Activated naive CD4-positive, alpha-beta T cell treated with anti-CD3 and anti-CD28 coated beads, Interleukin-2, amount 10 ng/mL, durations not matched to agents 7 days and 5 days (primary cell): ENCODE measurements at regions not wholly inside any gene's neighbourhood (a gene's known extent, or its start where the extent isn't known, plus 50 kb on each side); places are given as distances from the start of the nearest gene placed in this dataset.

ENCODE experiments used
- CTCF ChIA-PET: fragments of 350-600 bp; sonication (Branson Sonifier 250); formaldehyde crosslinking; loops from one replicate; lab custom pipeline; 2021; ENCODE audit warnings: antibody characterized with exemption; lab: Charles Lee
- DNase-seq: peaks from one replicate; pipeline ENCODE4 v3.0.0-alpha.2; 2020
- H3K27ac Mint-ChIP-seq: one replicate; pipeline ENCODE4 v1.8.0; 2021; ENCODE audit warnings: mild to moderate bottlenecking, moderate library complexity, mixed read lengths
- H3K27me3 Mint-ChIP-seq: one replicate; pipeline ENCODE4 v1.8.0; 2021; ENCODE audit warnings: mild to moderate bottlenecking, mixed read lengths
- H3K36me3 Mint-ChIP-seq: one replicate; pipeline ENCODE4 v1.8.0; 2021; ENCODE audit warnings: mixed read lengths
- H3K4me1 Mint-ChIP-seq: one replicate; pipeline ENCODE4 v1.8.0; 2021; ENCODE audit warnings: mixed read lengths
- H3K4me3 Mint-ChIP-seq: one replicate; pipeline ENCODE4 v1.8.0; 2021; ENCODE audit warnings: mild to moderate bottlenecking, moderate library complexity, mixed read lengths
- H3K9me3 Mint-ChIP-seq: one replicate; pipeline ENCODE4 v1.8.0; 2021; ENCODE audit warnings: mixed read lengths

DNA sequence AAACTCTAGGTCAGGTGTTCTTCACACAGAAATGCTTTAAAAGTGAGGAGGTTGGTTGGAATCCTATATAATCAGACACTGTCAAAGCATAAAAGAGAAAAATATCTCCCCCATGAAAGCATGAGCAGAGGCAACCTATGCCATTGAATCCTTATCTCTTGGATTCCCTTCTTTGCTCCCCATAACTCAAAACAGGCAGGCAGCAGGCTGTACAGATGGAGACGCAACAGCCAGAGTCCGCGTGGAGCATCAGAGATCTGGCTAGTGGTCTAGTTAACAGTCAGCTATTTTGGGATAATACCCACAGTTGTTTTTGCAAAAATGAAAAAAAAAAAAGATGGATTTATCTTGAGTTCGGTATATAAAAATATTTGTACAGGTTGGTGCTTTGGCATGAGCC, 490.0 kb upstream of the TENM3 start:
- Mint-ChIP-seq H3K27me3 (no peaks in the 10 kb centered on the region), H3K36me3 (no peaks in the 10 kb centered on the region), H3K9me3 (peaks cover 5% of the 10 kb centered on the region), H3K27ac (no peak overlapping the region), H3K4me1 (no peaks in the 10 kb centered on the region), H3K4me3 (no peak overlapping the region)
- CTCF ChIA-PET = no interaction called here
- DNase-seq = no peak

- no peak for DNase-seq
- Mint-ChIP-seq H3K27me3 (no peaks in the 10 kb centered on the region), H3K27ac (no peak overlapping the region), H3K9me3 (peaks cover 5% of the 10 kb centered on the region), H3K4me1 (no peaks in the 10 kb centered on the region), H3K4me3 (no peak overlapping the region), H3K36me3 (no peaks in the 10 kb centered on the region)
- CTCF ChIA-PET = no interaction called here
Observed at GRCh38 chr4:181755846-181756245, 487.4 kb upstream of the TENM3 start.

GRCh38 chr4:181756451-181757095, 486.6 kb upstream of the TENM3 start:
- DNase-seq = no peak
- H3K27ac Mint-ChIP-seq = no peak overlapping the region
- H3K4me1 Mint-ChIP-seq = no peaks in the 10 kb centered on the region
- no peak overlapping the region for H3K4me3 Mint-ChIP-seq
- H3K27me3 Mint-ChIP-seq = no peaks in the 10 kb centered on the region
- CTCF ChIA-PET = no interaction called here
- peaks cover 2% of the 10 kb centered on the region for H3K9me3 Mint-ChIP-seq
- H3K36me3 Mint-ChIP-seq = no peaks in the 10 kb centered on the region

DNA sequence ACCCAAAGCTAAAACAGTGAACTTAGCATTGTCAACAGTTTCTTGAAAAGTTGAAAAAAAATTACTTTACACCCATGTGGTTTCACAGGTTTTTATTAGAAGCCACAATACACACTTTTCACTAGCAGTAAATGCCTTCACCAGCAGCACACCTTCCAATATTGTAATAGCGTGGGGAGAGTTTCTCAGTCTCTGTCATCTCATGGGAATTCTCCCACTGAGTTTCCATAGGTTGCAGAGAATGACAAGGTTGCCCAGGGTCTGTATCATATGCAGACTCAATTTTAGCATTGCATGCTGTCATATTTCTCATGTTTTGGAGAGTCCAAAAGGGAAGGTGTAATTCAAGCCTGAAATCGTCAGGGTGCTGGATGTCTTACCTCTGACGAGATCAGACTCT, 486.1 kb upstream of the TENM3 start:
- Mint-ChIP-seq H3K4me1 (no peaks in the 10 kb centered on the region), H3K9me3 (peaks cover 2% of the 10 kb centered on the region), H3K27me3 (no peaks in the 10 kb centered on the region), H3K27ac (no peak overlapping the region), H3K4me3 (no peak overlapping the region), H3K36me3 (no peaks in the 10 kb centered on the region)
- DNase-seq = no peak
- CTCF ChIA-PET = no interaction called here

- CTCF ChIA-PET = no interaction called here
- Mint-ChIP-seq H3K9me3 (peaks cover 2% of the 10 kb centered on the region), H3K4me1 (no peaks in the 10 kb centered on the region), H3K27ac (no peak overlapping the region), H3K27me3 (no peaks in the 10 kb centered on the region), H3K4me3 (no peak overlapping the region), H3K36me3 (no peaks in the 10 kb centered on the region)
- no peak for DNase-seq
Observed at GRCh38 chr4:181757910-181758660, 485.1 kb upstream of the TENM3 start.

DNA sequence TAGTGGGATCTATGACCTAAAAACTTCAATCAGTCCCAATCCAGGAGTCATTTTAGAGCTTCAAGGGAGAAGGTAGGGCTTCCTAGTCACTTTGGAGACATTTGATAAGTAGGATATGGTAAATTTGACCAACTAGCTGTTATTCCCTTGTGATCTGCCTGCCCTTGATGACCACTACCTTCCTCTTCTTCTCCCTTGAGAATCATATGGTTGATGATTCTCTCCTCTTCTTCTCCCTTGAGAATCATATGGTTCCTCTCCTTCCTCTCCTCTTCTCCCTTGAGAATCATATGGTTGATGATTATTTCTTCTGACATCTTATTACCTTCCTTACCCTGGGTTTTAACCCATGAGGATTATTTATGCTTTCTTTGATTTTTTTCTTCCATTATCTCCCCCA, 482.6 kb upstream of the TENM3 start:
- CTCF ChIA-PET = no interaction called here
- H3K9me3 Mint-ChIP-seq = peaks cover 2% of the 10 kb centered on the region
- H3K36me3 Mint-ChIP-seq = no peaks in the 10 kb centered on the region
- H3K27ac Mint-ChIP-seq = no peak overlapping the region
- H3K27me3 Mint-ChIP-seq = no peaks in the 10 kb centered on the region
- DNase-seq = no peak
- no peak overlapping the region for H3K4me3 Mint-ChIP-seq
- H3K4me1 Mint-ChIP-seq = no peaks in the 10 kb centered on the region

- CTCF ChIA-PET = no interaction called here
- peaks cover 2% of the 10 kb centered on the region for H3K9me3 Mint-ChIP-seq
- DNase-seq = no peak
Observed at GRCh38 chr4:181761156-181761555, 482.0 kb upstream of the TENM3 start.

DNA sequence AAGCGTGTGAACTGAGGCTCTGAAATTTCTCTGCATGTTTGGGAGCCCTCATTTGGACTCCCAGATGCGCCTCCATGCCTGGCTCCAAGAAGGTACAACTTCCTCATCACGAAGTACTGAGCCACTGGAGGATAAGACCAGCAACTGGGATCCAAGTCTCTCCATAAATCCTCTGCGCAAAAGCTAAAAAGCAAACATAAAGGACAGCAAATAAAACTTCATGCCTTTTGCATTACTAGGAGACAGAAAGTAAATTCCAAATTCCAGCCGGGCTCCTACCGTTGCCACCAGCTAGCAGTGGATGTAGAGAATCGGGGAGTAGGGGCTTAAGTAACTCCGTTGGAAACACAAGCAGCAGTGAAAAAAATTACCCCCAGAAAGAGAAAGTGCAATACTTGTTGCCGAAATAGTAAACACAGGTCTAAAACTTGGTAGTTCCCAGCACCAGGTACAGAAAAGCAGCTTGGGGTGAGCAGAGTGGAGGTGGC, 477.1 kb upstream of the TENM3 start:
- no peaks in the 10 kb centered on the region for H3K27me3 Mint-ChIP-seq
- CTCF ChIA-PET = no interaction called here
- H3K27ac Mint-ChIP-seq = no peak overlapping the region
- no peak overlapping the region for H3K4me3 Mint-ChIP-seq
- DNase-seq = no peak
- no peaks in the 10 kb centered on the region for H3K36me3 Mint-ChIP-seq
- no peaks in the 10 kb centered on the region for H3K4me1 Mint-ChIP-seq
- H3K9me3 Mint-ChIP-seq = peaks cover 9% of the 10 kb centered on the region

More at GRCh38 chr4:181761156-181761555, 482.0 kb upstream of the TENM3 start:
- Mint-ChIP-seq H3K27me3 (no peaks in the 10 kb centered on the region), H3K27ac (no peak overlapping the region), H3K4me1 (no peaks in the 10 kb centered on the region), H3K36me3 (no peaks in the 10 kb centered on the region), H3K4me3 (no peak overlapping the region)

- H3K4me1 Mint-ChIP-seq = no peaks in the 10 kb centered on the region
- H3K27me3 Mint-ChIP-seq = no peaks in the 10 kb centered on the region
- CTCF ChIA-PET = no interaction called here
- no peak for DNase-seq
- no peaks in the 10 kb centered on the region for H3K36me3 Mint-ChIP-seq
- no peak overlapping the region for H3K4me3 Mint-ChIP-seq
- H3K9me3 Mint-ChIP-seq = peaks cover 13% of the 10 kb centered on the region
- no peak overlapping the region for H3K27ac Mint-ChIP-seq
Observed at GRCh38 chr4:181770971-181771370, 472.2 kb upstream of the TENM3 start.

- no peak for DNase-seq
- CTCF ChIA-PET = no interaction called here
- Mint-ChIP-seq H3K27me3 (no peaks in the 10 kb centered on the region), H3K9me3 (peaks cover 7% of the 10 kb centered on the region), H3K27ac (no peak overlapping the region), H3K4me1 (no peaks in the 10 kb centered on the region), H3K4me3 (no peak overlapping the region), H3K36me3 (no peaks in the 10 kb centered on the region)
Observed at GRCh38 chr4:181775298-181775697, 467.9 kb upstream of the TENM3 start.

DNA sequence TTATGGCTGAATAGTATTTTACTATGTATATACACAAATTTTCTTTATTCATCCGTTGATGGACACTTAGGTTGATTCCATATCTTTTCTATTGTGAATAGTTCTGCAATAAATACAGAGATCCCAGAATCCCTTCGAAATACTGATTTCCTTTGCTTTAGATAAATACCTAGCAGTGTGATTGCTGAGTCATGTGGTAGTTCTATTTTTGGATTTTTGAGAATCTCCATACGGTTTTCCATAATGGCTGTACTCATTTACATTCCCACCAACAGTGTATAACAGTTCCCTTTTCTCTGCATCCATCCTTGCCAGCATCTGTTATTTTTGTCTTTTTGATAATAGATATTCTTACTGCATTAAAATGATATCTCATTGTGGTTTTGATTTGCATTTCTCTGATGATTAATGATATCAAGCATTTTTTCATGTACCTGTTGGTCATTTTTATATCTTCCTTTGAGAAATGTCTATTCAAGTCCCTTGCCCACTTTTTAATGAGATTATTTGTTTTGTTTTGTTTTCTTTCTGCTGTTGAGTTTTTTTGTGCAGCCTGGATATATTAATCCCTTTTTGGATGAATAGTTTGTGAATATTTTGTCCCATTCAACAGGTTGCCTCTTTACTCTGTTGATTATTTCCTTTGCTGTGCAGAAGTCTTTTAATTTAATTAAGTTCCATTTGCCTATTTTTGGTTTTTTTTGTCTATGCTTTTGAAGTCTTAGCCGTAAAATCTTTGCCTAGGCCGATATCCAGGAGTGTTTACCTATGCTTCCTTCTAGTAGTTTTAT, 466.7 kb upstream of the TENM3 start:
- Mint-ChIP-seq H3K27ac (no peak overlapping the region), H3K27me3 (no peaks in the 10 kb centered on the region), H3K4me1 (no peaks in the 10 kb centered on the region), H3K36me3 (no peaks in the 10 kb centered on the region), H3K4me3 (no peak overlapping the region), H3K9me3 (peaks cover 11% of the 10 kb centered on the region)
- CTCF ChIA-PET = no interaction called here
- no peak for DNase-seq

GRCh38 chr4:181777518-181777917, 465.7 kb upstream of the TENM3 start:
- H3K36me3 Mint-ChIP-seq = no peaks in the 10 kb centered on the region
- H3K27me3 Mint-ChIP-seq = no peaks in the 10 kb centered on the region
- no peak overlapping the region for H3K4me3 Mint-ChIP-seq
- no peaks in the 10 kb centered on the region for H3K4me1 Mint-ChIP-seq
- DNase-seq = no peak
- no peak overlapping the region for H3K27ac Mint-ChIP-seq
- H3K9me3 Mint-ChIP-seq = peaks cover 15% of the 10 kb centered on the region
- CTCF ChIA-PET = interaction anchor here (0.7 kb wide), 1 partner anchor 503 kb away, joined by 3 read pairs; no protein-coding TSS in a partner anchor

DNA sequence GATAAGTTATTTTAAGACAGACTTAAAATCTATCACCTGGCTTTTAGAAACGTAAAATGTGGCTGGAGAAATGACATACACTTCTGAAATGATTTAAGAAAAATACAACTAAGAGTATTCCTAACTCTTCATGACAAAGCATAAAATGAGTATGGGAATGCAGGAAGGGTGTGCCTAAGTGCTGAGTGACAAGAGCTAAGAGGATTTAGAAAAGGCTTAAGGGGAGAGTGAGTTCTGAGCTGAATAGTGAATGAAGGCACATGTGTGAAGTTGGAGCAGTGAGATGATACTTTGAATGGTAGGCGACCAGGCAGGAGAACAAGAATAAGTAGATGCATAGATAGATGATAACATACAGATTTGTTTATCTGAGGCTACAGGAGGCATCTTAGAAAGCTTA, 458.3 kb upstream of the TENM3 start:
- peaks cover 22% of the 10 kb centered on the region for H3K9me3 Mint-ChIP-seq
- H3K36me3 Mint-ChIP-seq = no peaks in the 10 kb centered on the region
- H3K27me3 Mint-ChIP-seq = no peaks in the 10 kb centered on the region
- H3K4me3 Mint-ChIP-seq = no peak overlapping the region
- H3K4me1 Mint-ChIP-seq = no peaks in the 10 kb centered on the region
- DNase-seq = no peak
- CTCF ChIA-PET = no interaction called here
- H3K27ac Mint-ChIP-seq = no peak overlapping the region

DNA sequence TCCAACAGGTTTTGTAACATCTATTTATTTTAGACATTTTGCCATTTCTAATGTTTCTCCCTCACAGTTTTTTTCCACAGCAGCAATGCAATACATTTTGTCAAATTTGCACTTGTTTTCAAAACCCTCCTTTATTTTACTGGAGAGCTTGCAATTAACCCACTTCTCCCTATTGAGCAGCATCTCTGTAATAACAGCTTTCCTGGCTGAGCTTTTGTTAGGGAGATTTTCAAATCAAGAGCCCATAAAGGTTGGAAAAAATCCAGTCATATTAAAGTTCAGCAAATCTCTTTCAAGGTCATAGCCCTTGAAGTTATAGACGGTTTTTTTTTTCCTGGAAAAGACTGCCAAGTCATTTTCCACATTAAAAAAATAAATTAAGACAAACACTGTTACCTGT, 450.6 kb upstream of the TENM3 start:
- Mint-ChIP-seq H3K27ac (no peak overlapping the region), H3K36me3 (no peaks in the 10 kb centered on the region), H3K4me1 (no peaks in the 10 kb centered on the region), H3K9me3 (peaks cover 21% of the 10 kb centered on the region), H3K27me3 (no peaks in the 10 kb centered on the region), H3K4me3 (no peak overlapping the region)
- CTCF ChIA-PET = no interaction called here
- no peak for DNase-seq
